HCT116 (cell line): ENCODE measurements at regions not wholly inside any gene's neighbourhood (a gene's known extent, or its start where the extent isn't known, plus 50 kb on each side); places are given as distances from the start of the nearest gene placed in this dataset.

Source experiments
- CTCF ChIP-seq, 3 experiments: fragments of 200-600 bp in 1 of 3; sonication (generic) in 1 of 3; IDR thresholded peaks in 2 of 3; conservative IDR thresholded peaks in 1 of 3; 2 replicates each; pipeline ENCODE4 v1.5.1; 2012 to 2017; ENCODE audit warnings: low read depth in 2 of 3, low read length in 2 of 3, antibody characterized with exemption in 1 of 3, borderline replicate concordance in 1 of 3, control low read depth in 1 of 3, mild to moderate bottlenecking in 1 of 3, mixed read lengths in 1 of 3, mixed run types in 1 of 3, moderate library complexity in 1 of 3; ENCODE audit not compliant: insufficient read depth in 1 of 3
- EZH2 ChIP-seq: fragments of 200-600 bp; sonication (generic); IDR thresholded peaks from 2 replicates; pipeline ENCODE4 v1.6.1; 2017; ENCODE audit warnings: antibody characterized with exemption, mixed run types
- EZH2phosphoT487 ChIP-seq: fragments of 200-600 bp; IDR thresholded peaks from 2 replicates; pipeline ENCODE4 v1.6.1; 2018; ENCODE audit warnings: antibody characterized with exemption, borderline replicate concordance
- FOSL1 ChIP-seq: IDR thresholded peaks from 2 replicates; pipeline ENCODE4 v1.6.1; 2012; ENCODE audit warnings: low read depth
- MAX ChIP-seq: IDR thresholded peaks from 2 replicates; pipeline ENCODE4 v1.6.1; 2012
- POLR2A ChIP-seq: IDR thresholded peaks from 2 replicates; pipeline ENCODE4 v1.7.0; 2011; ENCODE audit warnings: borderline replicate concordance; ENCODE audit not compliant: insufficient read depth, insufficient read length; ENCODE audit errors: extremely low read depth
- POLR2AphosphoS5 ChIP-seq: IDR thresholded peaks from 2 replicates; pipeline ENCODE4 v1.6.1; 2011; ENCODE audit warnings: mild to moderate bottlenecking, low read depth, low read length, moderate library complexity
- RAD21 ChIP-seq: IDR thresholded peaks from 2 replicates; pipeline ENCODE4 v1.6.1; 2012; ENCODE audit warnings: low read depth, mild to moderate bottlenecking
- SIN3A ChIP-seq: IDR thresholded peaks from 2 replicates; pipeline ENCODE4 v1.6.1; 2012; ENCODE audit warnings: low read depth
- SP1 ChIP-seq: IDR thresholded peaks from 2 replicates; pipeline ENCODE4 v1.6.1; 2012; ENCODE audit warnings: low read depth
- YY1 ChIP-seq: IDR thresholded peaks from 2 replicates; pipeline ENCODE4 v1.6.1; 2011; ENCODE audit warnings: low read length, low read depth, moderate library complexity, mild to moderate bottlenecking; ENCODE audit not compliant: insufficient replicate concordance; ENCODE audit errors: extremely low read depth
- ZNF274 ChIP-seq: fragments of 200-500 bp; sonication (Bioruptor generic); IDR thresholded peaks from 2 replicates; pipeline ENCODE4 v1.6.1; 2014; ENCODE audit warnings: mild to moderate bottlenecking, low read depth, low read length, inconsistent platforms

- TF ChIP-seq EZH2phosphoT487 (no peak), SIN3A (no peak), POLR2AphosphoS5 (no peak), MAX (no peak), YY1 (no peak), SP1 (no peak), ZNF274 (no peak), CTCF (IDR thresholded peaks at IDR 0.05 in 2 of 3, conservative IDR thresholded peaks at IDR 0.05 in 1 of 3; ENCODE audit: borderline replicate concordance in 1 of 3, insufficient read depth in 1 of 3, low read depth in 2 of 3, low read length in 2 of 3) (no peak), RAD21 (no peak), EZH2 (no peak), FOSL1 (no peak), POLR2A (no peak)
Measured at GRCh38 chr11:20275987-20276965, 87.2 kb upstream of the HTATIP2 start.
